ENCODE measurements at regions not wholly inside any gene's neighbourhood (a gene's known extent, or its start where the extent isn't known, plus 50 kb on each side); places are given as distances from the start of the nearest gene placed in this dataset.

DNA sequence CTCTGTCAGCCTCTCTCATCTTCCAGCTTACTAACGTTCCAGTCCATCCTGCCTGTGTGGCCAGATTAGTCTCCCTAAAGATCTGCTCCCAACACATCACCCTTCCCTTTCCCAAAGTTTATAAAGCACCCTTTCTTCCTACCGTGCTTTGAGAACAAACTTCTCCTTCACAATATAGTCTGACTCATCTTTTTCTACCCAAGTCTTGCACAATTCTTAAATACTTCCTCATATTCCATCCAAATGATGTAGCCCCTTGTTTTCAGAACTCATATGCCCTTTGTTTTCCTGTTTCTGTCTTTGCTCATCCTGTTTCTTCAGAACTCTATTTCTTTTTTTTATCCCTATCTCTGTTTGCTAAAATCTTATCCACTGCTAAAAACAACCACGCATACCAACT, 326.8 kb downstream of the MFSD1 start:
- TF ChIP-seq, protein P1, sequence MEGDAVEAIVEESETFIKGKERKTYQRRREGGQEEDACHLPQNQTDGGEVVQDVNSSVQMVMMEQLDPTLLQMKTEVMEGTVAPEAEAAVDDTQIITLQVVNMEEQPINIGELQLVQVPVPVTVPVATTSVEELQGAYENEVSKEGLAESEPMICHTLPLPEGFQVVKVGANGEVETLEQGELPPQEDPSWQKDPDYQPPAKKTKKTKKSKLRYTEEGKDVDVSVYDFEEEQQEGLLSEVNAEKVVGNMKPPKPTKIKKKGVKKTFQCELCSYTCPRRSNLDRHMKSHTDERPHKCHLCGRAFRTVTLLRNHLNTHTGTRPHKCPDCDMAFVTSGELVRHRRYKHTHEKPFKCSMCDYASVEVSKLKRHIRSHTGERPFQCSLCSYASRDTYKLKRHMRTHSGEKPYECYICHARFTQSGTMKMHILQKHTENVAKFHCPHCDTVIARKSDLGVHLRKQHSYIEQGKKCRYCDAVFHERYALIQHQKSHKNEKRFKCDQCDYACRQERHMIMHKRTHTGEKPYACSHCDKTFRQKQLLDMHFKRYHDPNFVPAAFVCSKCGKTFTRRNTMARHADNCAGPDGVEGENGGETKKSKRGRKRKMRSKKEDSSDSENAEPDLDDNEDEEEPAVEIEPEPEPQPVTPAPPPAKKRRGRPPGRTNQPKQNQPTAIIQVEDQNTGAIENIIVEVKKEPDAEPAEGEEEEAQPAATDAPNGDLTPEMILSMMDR (IDR thresholded peaks at IDR 0.05; ENCODE audit: insufficient read depth, low read length, poor library complexity, severe bottlenecking), result no peak
- H3K4me3 ChIP-seq (ENCODE audit: low read depth, low read length), result no peak overlapping the region
- no peak for DNase-seq (ENCODE audit: low read depth)
- no peaks in the 10 kb centered on the region for H3K27me3 ChIP-seq (ENCODE audit: control insufficient read depth, insufficient read depth, low read length)
- H3K36me3 ChIP-seq (ENCODE audit: control insufficient read depth, insufficient read depth, low read length), result no peaks in the 10 kb centered on the region

DNA sequence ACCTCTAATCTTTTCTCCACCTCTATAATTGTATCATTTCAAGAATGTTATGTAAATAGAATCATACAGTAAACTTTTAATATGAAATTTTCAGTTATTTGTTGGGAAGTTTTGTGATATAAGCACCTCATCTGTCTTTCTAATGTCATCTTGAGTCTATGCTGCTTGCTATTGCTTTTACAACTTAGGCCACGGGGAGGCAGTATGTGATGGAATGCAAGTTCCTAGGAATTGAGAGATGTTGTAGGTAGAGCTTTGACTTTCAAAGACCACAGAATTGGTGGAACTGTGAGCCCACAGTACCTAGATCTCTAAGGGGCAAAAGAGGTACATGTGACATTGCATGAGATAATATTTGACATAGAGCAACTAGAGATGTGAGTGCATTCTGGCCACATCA, 328.3 kb downstream of the MFSD1 start:
- DNase-seq (ENCODE audit: low read depth), result no peak
- no peaks in the 10 kb centered on the region for H3K27me3 ChIP-seq (ENCODE audit: control insufficient read depth, insufficient read depth, low read length)
- H3K4me3 ChIP-seq (ENCODE audit: low read depth, low read length), result no peak overlapping the region
- H3K36me3 ChIP-seq (ENCODE audit: control insufficient read depth, insufficient read depth, low read length), result no peaks in the 10 kb centered on the region
- TF ChIP-seq, protein P1 (IDR thresholded peaks at IDR 0.05; ENCODE audit: insufficient read depth, low read length, poor library complexity, severe bottlenecking), result peak; percentile 4

DNA sequence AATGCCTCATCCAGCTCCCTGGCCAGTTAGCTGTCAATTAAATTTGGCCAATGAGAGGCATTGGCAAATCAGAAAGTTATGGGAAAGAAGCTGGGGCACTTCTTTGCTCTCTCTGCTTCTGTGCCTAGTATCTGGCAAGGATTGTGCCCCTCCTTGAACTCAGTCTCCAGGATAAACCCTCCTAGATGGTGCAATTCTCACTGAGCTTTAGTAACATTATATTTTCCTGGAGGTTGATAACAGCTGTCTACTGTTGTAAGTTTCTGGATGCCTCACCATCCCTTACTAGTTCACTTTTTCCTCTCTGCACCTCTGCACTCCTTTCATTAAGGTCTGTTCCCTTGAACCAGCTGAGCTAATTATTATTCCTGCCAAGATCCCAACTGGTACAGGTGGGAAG, 329.5 kb downstream of the MFSD1 start:
- Histone ChIP-seq H3K4me3 (ENCODE audit: low read depth, low read length) (no peak overlapping the region), H3K27me3 (ENCODE audit: control insufficient read depth, insufficient read depth, low read length) (no peaks in the 10 kb centered on the region), H3K36me3 (ENCODE audit: control insufficient read depth, insufficient read depth, low read length) (no peaks in the 10 kb centered on the region)
- TF ChIP-seq, protein P1 (IDR thresholded peaks at IDR 0.05; ENCODE audit: insufficient read depth, low read length, poor library complexity, severe bottlenecking), result no peak
- DNase-seq (ENCODE audit: low read depth), result no peak

DNA sequence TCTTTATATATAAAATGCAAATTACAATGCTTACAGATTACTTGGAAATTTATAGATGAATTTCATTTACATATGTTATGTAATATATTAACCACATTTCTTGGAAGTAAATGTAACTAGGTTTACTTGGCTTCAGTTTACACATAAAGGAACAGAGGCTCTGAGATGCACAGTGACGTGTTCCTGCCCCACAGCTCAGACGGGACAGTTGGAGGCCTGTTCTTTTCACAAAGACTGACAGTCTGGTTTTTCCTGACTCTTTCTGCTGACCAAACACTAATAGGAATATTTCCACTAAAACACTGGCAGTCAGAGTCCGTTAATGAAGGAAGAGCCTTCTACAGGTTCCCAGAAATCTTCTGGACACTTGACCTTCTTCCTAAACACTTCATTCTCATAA, 336.1 kb downstream of the MFSD1 start:
- no peak for DNase-seq (ENCODE audit: low read depth)
- H3K27me3 ChIP-seq (ENCODE audit: control insufficient read depth, insufficient read depth, low read length), result no peaks in the 10 kb centered on the region
- H3K36me3 ChIP-seq (ENCODE audit: control insufficient read depth, insufficient read depth, low read length), result no peaks in the 10 kb centered on the region
- TF ChIP-seq, protein P1 (IDR thresholded peaks at IDR 0.05; ENCODE audit: insufficient read depth, low read length, poor library complexity, severe bottlenecking), result no peak
- no peak overlapping the region for H3K4me3 ChIP-seq (ENCODE audit: low read depth, low read length)

DNA sequence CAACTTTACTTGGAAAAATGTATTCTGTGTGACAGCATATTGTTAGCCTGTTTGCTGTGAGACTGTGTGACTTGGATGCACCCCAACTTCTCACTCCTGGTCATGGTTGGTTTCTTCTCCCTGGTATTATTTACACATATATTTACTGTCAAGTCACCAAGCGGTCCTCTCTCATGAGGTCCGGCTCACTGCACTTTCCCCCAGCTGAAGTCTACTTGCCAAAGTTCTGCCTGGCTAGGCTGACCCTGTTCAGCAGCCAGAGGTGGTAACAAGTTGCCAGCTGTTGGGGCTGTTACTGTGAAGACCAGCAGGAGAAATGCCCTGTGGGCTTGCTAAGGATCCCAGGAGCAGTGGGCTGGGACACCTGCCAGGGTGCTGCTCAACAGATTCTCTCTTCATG, 337.5 kb downstream of the MFSD1 start:
- DNase-seq (ENCODE audit: low read depth), result no peak
- Histone ChIP-seq H3K36me3 (ENCODE audit: control insufficient read depth, insufficient read depth, low read length) (no peaks in the 10 kb centered on the region), H3K27me3 (ENCODE audit: control insufficient read depth, insufficient read depth, low read length) (no peaks in the 10 kb centered on the region), H3K4me3 (ENCODE audit: low read depth, low read length) (no peak overlapping the region)
- TF ChIP-seq, protein P1 (IDR thresholded peaks at IDR 0.05; ENCODE audit: insufficient read depth, low read length, poor library complexity, severe bottlenecking), result no peak

DNA sequence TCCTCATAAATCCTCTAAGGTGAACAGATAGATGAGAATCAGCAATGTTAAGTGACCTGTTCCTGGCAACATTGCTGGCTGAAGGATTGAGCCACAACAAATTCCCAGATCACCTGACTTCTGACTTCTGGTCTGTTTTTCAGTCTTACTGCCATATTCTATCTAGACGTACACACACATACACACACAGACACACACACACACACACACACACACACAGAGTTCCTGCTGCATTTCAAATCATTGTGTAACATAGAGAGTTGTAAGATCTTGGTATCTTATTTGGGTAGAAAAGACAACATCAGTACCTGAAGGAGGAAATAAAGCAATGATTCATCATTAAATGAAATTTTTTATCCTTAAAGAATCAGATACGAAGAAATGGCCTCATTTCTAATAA, 342.6 kb downstream of the MFSD1 start:
- H3K4me3 ChIP-seq (ENCODE audit: low read depth, low read length), result no peak overlapping the region
- H3K36me3 ChIP-seq (ENCODE audit: control insufficient read depth, insufficient read depth, low read length), result no peaks in the 10 kb centered on the region
- DNase-seq (ENCODE audit: low read depth), result no peak
- no peaks in the 10 kb centered on the region for H3K27me3 ChIP-seq (ENCODE audit: control insufficient read depth, insufficient read depth, low read length)
- TF ChIP-seq, protein P1 (IDR thresholded peaks at IDR 0.05; ENCODE audit: insufficient read depth, low read length, poor library complexity, severe bottlenecking), result no peak
